Nephron (organoid): ENCODE measurements at regions not wholly inside any gene's neighbourhood (a gene's known extent, or its start where the extent isn't known, plus 50 kb on each side); places are given as distances from the start of the nearest gene placed in this dataset.
A peak's percentile ranks its signal among the peaks of the same experiment; 100 is the strongest.

Source experiments
- H3K27ac Mint-ChIP-seq, 3 experiments: 2 replicates each; pipeline ENCODE4 v1.8.0; 2020; ENCODE audit warnings: mixed read lengths in 3 of 3, mild to moderate bottlenecking in 2 of 3, moderate library complexity in 1 of 3
- H3K27me3 Mint-ChIP-seq: 2 replicates; pipeline ENCODE4 v1.8.0; 2021; ENCODE audit warnings: low read depth, mild to moderate bottlenecking, moderate library complexity, mixed read lengths
- H3K36me3 Mint-ChIP-seq: 2 replicates; pipeline ENCODE4 v1.8.0; 2020; ENCODE audit warnings: low read depth, mixed read lengths
- H3K4me1 Mint-ChIP-seq: 2 replicates; pipeline ENCODE4 v1.8.0; 2020; ENCODE audit warnings: mixed read lengths
- H3K4me3 Mint-ChIP-seq, 3 experiments: 2 replicates each; pipeline ENCODE4 v1.8.0; 2020; ENCODE audit warnings: mild to moderate bottlenecking in 3 of 3, mixed read lengths in 3 of 3, moderate library complexity in 2 of 3
- H3K9me3 Mint-ChIP-seq: 2 replicates; pipeline ENCODE4 v1.8.0; 2020; ENCODE audit warnings: mixed read lengths
- CTCF ChIP-seq, 3 experiments: fragments of 200-600 bp; sonication (generic); IDR thresholded peaks; one replicate each; pipeline ENCODE4 v1.5.0; 2021; ENCODE audit warnings: antibody characterized with exemption in 3 of 3; ENCODE audit not compliant: unreplicated experiment in 3 of 3

GRCh38 chr2:64732146-64732545 is 78.4 kb upstream of the SERTAD2 start:
- TF ChIP-seq CTCF (IDR thresholded peaks at IDR 0.05; ENCODE audit: unreplicated experiment in 3 of 3), result no peak
- Mint-ChIP-seq H3K9me3 (no peaks in the 10 kb centered on the region), H3K27ac (peak overlapping the region in 2 of 3 experiments; percentile 89 to 92), H3K4me1 (peaks cover 50% of the 10 kb centered on the region), H3K36me3 (no peaks in the 10 kb centered on the region), H3K27me3 (no peaks in the 10 kb centered on the region), H3K4me3 (no peak overlapping the region)

GRCh38 chr2:64735504-64735903 is 81.8 kb upstream of the SERTAD2 start:
- Mint-ChIP-seq H3K4me1 (peaks cover 26% of the 10 kb centered on the region), H3K4me3 (no peak overlapping the region), H3K27me3 (no peaks in the 10 kb centered on the region), H3K27ac (no peak overlapping the region), H3K9me3 (no peaks in the 10 kb centered on the region), H3K36me3 (no peaks in the 10 kb centered on the region)
- no peak for TF ChIP-seq CTCF (IDR thresholded peaks at IDR 0.05; ENCODE audit: unreplicated experiment in 3 of 3)

- no peaks in the 10 kb centered on the region for H3K27me3 Mint-ChIP-seq
- H3K27ac Mint-ChIP-seq, result no peak overlapping the region
- H3K36me3 Mint-ChIP-seq, result no peaks in the 10 kb centered on the region
- no peak for TF ChIP-seq CTCF (IDR thresholded peaks at IDR 0.05; ENCODE audit: unreplicated experiment in 3 of 3)
- H3K9me3 Mint-ChIP-seq, result no peaks in the 10 kb centered on the region
- peaks cover 5% of the 10 kb centered on the region for H3K4me1 Mint-ChIP-seq
- H3K4me3 Mint-ChIP-seq, result no peak overlapping the region
These were observed 83.8 kb upstream of the SERTAD2 start for GRCh38 chr2:64737547-64737946.

- peaks cover 5% of the 10 kb centered on the region for H3K4me1 Mint-ChIP-seq
- H3K27me3 Mint-ChIP-seq, result no peaks in the 10 kb centered on the region
- no peak for TF ChIP-seq CTCF (IDR thresholded peaks at IDR 0.05; ENCODE audit: unreplicated experiment in 3 of 3)
- no peak overlapping the region for H3K27ac Mint-ChIP-seq
- no peak overlapping the region for H3K4me3 Mint-ChIP-seq
- H3K9me3 Mint-ChIP-seq, result no peaks in the 10 kb centered on the region
- no peaks in the 10 kb centered on the region for H3K36me3 Mint-ChIP-seq
These were observed 84.3 kb upstream of the SERTAD2 start for GRCh38 chr2:64738026-64738425.

GRCh38 chr2:64742678-64743077 is 89.0 kb upstream of the SERTAD2 start:
- Mint-ChIP-seq H3K27me3 (no peaks in the 10 kb centered on the region), H3K36me3 (no peaks in the 10 kb centered on the region), H3K4me3 (no peak overlapping the region), H3K27ac (no peak overlapping the region), H3K9me3 (no peaks in the 10 kb centered on the region), H3K4me1 (no peaks in the 10 kb centered on the region)
- no peak for TF ChIP-seq CTCF (IDR thresholded peaks at IDR 0.05; ENCODE audit: unreplicated experiment in 3 of 3)

GRCh38 chr2:64743739-64744330 is 90.1 kb upstream of the SERTAD2 start:
- H3K4me1 Mint-ChIP-seq, result peaks cover 5% of the 10 kb centered on the region
- H3K4me3 Mint-ChIP-seq, result no peak overlapping the region
- TF ChIP-seq CTCF (IDR thresholded peaks at IDR 0.05; ENCODE audit: unreplicated experiment in 3 of 3), result no peak
- H3K27ac Mint-ChIP-seq, result no peak overlapping the region
- H3K36me3 Mint-ChIP-seq, result no peaks in the 10 kb centered on the region
- H3K9me3 Mint-ChIP-seq, result no peaks in the 10 kb centered on the region
- no peaks in the 10 kb centered on the region for H3K27me3 Mint-ChIP-seq
